RPMI7951 (cell line): ENCODE measurements at regions not wholly inside any gene's neighbourhood (a gene's known extent, or its start where the extent isn't known, plus 50 kb on each side); places are given as distances from the start of the nearest gene placed in this dataset.

Source experiments
- DNase-seq: peaks from one replicate; pipeline ENCODE4 v3.0.0-alpha.2; 2012; ENCODE audit warnings: low read depth

- no peak for DNase-seq
Observed at GRCh38 chr13:70390064-70390463, 281.8 kb upstream of the KLHL1 start.

- no peak for DNase-seq
Observed at GRCh38 chr13:70388935-70389334, 280.7 kb upstream of the KLHL1 start.

- DNase-seq = no peak
Observed at GRCh38 chr13:70386919-70387318, 278.7 kb upstream of the KLHL1 start.

DNA sequence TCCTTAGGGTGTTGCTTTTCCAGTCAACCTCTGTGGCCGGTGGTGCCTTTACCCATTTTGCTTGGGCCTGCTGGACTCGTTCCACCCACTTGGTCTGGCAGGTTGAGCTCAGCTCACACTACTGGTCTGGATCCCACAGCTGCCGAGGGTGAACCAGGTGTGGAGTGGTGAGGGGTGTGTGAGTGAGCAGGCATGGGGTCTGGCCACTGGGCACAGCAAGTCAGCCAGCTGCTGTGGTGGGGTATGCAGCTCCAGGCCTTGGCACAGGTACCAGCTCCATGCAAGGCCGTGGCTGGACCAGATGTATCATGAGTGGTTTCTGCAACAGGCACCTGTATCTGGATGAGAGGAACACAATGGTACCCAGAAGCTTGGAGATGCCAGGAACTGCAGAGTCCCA, 277.6 kb upstream of the KLHL1 start:
- no peak for DNase-seq

GRCh38 chr13:70384156-70384555, 275.9 kb upstream of the KLHL1 start:
- no peak for DNase-seq

DNA sequence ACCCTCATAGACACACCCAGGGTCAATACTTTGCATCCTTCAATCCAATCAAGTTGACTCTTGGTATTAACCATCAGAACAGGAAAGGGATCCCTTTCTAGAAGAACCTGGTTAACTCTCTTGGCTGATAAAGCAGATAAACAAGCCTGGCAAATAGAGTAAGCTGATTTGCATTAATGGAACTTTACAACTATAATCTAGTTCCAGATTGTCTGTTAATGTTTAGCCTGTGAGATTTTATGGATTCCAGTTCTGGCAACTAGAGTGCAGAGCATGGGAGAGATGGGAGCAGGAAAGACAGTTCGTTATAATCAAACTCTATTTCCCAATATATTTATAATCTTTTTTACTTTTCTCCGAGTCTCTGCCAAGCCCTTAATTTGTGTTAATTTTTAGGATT, 272.6 kb upstream of the KLHL1 start:
- no peak for DNase-seq

DNA sequence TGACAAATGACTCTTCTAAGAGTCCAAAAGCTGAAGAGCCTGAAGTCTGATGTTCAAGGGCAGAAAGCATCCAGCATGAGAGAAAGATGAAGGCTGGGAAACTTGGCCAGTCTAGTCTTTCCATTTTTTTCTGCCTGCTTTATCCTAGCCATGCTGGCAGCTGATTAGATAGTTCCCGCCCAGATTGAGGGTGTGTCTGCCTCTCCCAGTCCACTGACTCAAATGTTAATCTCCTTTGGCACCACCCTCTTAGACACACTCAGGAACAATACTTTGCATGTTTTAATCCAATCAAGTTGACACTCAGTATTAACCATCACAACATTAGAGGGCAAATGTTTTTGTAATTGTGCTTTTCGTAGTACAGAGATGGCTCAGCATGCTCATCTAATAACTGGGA, 267.5 kb upstream of the KLHL1 start:
- no peak for DNase-seq

DNA sequence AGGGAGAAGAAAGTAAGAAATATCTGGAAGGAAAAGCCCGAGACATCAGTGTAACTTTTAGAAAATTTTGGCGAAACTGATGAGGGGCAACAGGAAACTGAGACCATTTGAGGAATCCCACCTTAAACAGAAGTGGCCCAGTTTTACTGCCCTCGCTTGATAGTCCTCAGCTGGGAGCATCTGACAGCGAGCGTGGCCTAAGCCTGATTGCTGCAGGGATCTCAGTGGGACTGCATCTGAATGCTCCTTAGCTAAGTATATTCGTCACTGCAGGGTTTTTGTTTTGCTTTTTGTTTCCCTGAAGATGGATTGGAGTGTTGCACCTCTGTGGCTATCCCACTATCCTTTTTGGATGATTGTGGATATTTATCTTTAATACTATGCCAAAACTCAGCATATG, 262.7 kb upstream of the KLHL1 start:
- DNase-seq = no peak

DNA sequence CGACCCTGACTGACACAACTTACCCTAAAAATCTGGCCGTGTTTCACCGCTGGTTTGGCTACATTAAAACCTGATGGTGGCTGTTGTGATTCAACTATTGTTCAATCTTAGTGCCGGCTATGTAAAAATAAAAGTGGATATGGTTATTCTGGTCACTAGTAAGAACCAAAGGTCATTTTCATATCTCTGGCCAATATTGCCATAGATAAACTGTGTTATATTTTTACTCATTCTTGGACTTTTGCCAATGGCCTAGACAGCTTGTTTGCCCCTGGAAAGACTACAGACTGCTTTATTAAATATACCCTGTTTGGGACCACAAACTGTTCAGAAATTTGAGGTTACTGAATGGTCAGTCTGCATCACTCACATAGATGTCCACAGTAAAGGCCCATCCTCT, 258.5 kb upstream of the KLHL1 start:
- DNase-seq = no peak

GRCh38 chr13:70363991-70364390, 255.7 kb upstream of the KLHL1 start:
- no peak for DNase-seq

DNA sequence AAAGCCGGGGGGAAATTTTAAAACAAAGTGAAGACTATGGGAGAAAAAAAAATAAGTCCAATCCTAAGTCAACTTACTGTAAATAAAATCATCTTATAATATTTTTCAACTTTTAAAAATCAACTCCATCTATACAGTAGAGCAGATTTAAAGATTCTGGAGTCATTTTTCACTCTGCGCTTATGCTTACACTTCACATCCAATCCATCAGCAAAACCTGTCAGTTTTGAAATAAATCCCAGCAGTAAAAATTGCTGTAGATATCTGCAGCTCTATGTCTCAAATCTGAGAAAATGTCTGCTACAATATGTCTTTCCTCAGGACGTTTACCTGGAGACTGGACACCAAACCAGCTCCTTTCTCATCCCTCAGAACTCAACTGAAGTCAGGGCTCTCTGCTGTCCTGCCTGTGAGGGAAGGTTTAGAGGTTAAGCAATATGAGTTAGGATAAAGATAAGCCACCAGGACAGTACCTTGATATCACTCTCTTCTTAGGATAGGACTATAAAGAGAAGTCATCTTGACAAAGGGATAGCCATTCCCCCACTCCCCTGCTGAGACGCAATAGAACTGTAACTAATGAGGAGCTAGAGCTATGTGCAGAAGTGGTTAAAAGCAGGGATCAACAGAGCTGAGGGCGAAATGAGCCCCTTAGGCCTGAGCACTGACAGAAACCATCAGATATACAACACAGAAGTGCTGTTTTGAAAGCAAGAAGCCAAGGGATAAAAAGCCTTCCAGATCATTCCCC, 254.7 kb upstream of the KLHL1 start:
- DNase-seq = no peak

DNA sequence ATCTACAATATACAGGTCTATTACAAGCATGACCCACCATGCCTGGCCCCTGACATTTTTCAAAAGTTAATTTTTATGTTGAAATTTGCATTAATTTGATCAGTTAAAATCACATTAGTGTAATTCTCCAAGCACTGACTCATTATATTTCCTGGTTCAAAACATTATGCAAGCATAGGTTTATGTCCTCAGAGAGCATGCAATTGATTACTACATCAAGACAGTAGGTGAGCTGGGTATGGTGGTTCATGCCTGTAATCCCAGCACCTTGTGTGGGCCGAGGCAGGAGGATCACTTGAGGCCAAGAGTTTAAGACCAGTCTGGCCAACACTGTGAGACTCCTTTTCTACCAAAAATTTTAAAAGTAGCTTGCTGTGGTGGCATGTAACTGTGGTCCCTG, 248.8 kb upstream of the KLHL1 start:
- DNase-seq = no peak

GRCh38 chr13:70353096-70353495, 244.8 kb upstream of the KLHL1 start:
- no peak for DNase-seq

DNA sequence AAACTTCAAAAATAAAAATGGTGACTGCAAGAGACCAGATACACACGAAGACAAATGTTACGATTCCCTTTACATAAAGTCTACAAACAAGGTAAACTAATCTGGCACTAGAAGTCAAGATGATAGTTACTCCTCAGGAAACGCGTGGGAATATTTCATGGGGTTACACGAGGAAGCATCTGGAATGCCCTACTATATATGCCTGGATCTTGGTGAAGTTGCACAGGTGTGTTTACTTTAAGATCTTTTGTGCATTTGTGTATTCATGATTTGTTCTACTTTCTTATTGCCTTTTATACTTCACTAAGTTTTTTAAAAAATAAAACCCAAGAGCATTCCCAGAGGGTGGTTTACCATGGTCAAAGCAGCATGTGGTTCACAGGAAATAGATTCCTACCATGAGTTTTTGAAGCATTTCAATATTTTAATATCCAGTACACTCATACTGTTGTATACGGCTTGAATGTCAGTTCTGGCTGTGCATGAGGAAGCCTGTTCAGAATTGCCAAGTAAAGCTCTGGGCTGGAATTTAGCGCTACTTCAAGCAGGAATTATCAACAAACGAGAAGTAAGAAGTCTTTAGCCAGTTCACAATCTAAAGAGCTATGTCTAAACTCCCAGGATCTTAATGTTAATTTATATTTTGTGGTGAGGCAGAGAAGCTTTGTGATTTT, 239.8 kb upstream of the KLHL1 start:
- no peak for DNase-seq

GRCh38 chr13:70339738-70340137, 231.5 kb upstream of the KLHL1 start:
- no peak for DNase-seq

DNA sequence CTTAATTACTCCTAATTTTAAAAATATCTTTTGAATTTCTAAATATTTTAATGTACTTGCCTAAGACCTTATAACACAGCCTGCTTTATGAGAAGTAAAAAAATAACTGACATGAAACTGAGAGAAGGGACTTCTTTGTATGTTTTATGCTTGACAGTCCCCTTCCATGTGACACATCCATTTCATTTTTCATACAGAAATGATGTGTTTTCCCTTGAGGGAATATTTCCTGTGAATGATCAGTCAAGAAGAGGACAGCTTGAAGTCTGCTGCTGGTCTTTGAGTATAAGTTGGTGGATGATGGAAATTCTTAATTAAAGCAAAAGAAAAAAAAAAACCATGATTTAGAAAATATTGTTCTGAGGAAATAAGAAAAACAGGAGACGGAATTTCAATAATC, 230.4 kb upstream of the KLHL1 start:
- DNase-seq = no peak

DNA sequence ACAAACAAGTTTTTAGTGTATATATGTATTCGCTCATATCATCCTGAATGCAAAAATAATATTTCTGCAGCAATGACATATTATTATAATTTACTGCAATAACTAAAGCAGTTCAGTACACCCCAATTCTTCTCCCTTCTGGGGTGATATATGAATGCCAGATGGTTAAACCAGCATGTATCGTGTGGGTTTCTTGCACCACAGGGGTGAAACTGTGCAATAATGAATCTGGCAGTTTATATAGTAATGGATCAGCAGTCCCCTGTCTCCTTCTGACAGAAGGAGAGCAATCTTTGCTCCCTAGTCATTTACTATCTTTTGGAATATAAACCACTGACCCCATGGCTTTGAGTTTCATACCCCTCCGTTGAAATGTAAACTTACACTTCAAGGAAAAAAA, 228.6 kb upstream of the KLHL1 start:
- no peak for DNase-seq

DNA sequence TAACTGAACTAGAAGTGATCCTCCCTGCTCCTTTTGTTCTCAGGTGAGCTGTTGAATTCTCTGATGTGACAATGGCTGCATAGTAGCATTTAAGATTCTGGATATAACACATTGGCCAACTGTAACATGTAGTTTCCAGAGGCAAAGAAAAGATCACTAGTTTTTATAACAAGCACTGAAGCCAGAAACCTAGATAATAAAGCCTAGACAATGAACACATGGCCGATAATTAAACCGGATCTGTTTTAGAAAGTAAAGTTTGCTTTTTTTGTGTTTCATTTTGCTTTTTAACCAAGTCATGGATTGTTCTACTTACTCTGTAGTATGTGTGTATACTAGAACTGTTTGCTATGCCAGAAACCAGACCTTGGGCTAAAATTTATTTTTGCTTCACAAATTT, 225.5 kb upstream of the KLHL1 start:
- DNase-seq = no peak

- DNase-seq = no peak
Observed at GRCh38 chr13:70330697-70331361, 222.6 kb upstream of the KLHL1 start.

GRCh38 chr13:70324519-70324918, 216.3 kb upstream of the KLHL1 start:
- no peak for DNase-seq

DNA sequence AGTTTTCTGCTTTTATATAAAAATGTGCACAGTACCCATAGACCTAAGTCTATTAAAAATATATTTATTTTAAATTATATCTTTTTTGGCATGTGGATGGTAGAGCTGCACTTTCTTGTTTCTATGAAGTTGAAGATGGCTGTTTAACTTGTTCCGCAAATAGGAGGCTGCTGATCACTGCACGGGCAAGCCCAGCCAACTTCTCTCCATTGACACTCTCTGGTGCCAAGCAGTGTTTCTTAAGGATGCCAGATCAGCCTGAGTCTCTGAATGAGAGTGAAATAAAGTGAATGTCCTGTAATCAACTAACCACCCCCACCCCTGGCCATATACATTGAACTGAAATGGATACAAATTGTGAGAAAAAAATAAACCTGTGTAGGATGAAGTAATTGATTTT, 202.9 kb upstream of the KLHL1 start:
- no peak for DNase-seq

GRCh38 chr13:70310396-70311119, 202.3 kb upstream of the KLHL1 start:
- no peak for DNase-seq
